HepG2 (cell line): ENCODE measurements at regions not wholly inside any gene's neighbourhood (a gene's known extent, or its start where the extent isn't known, plus 50 kb on each side); places are given as distances from the start of the nearest gene placed in this dataset.

Source experiments
- ATF1 ChIP-seq: IDR thresholded peaks from 2 replicates; pipeline ENCODE4 v1.6.1; 2016; ENCODE audit warnings: mild to moderate bottlenecking, control low read depth
- EP300 ChIP-seq, 3 experiments: sonication (generic) in 1 of 3; formaldehyde crosslinking in 1 of 3; IDR thresholded peaks; 2 replicates each; pipeline versions ENCODE4 v1.5.1 to v1.6.1; 2011 to 2020; ENCODE audit warnings: low read depth in 2 of 3, low read length in 2 of 3, borderline replicate concordance in 1 of 3, improper control_type of control experiment in 1 of 3, mild to moderate bottlenecking in 1 of 3, missing genetic modification reagents in 1 of 3, moderate library complexity in 1 of 3
- FLYWCH1 ChIP-seq: sonication (generic); formaldehyde crosslinking; IDR thresholded peaks from 2 replicates; pipeline ENCODE4 v1.8.1; 2023; ENCODE audit warnings: mild to moderate bottlenecking, missing genetic modification reagents
- GATAD2A ChIP-seq: IDR thresholded peaks from 2 replicates; pipeline ENCODE4 v1.6.1; 2016
- HOXA9 ChIP-seq: sonication (generic); formaldehyde crosslinking; IDR thresholded peaks from 2 replicates; pipeline ENCODE4 v1.8.1; 2022; ENCODE audit warnings: missing genetic modification reagents, mild to moderate bottlenecking, moderate library complexity, borderline replicate concordance
- HOXD1 ChIP-seq: sonication (generic); formaldehyde crosslinking; IDR thresholded peaks from 2 replicates; pipeline ENCODE4 v1.5.0; 2020; ENCODE audit warnings: missing genetic modification reagents
- MAFF ChIP-seq: IDR thresholded peaks from 2 replicates; pipeline ENCODE4 v1.6.1; 2011; ENCODE audit warnings: low read depth, low read length, improper control_type of control experiment
- MAFK ChIP-seq, 2 experiments: IDR thresholded peaks in 1 of 2; conservative IDR thresholded peaks in 1 of 2; 2 replicates each; pipeline ENCODE4 v1.6.1; 2011; ENCODE audit warnings: improper control_type of control experiment in 2 of 2, low read length in 2 of 2
- MED8 ChIP-seq: sonication (generic); formaldehyde crosslinking; IDR thresholded peaks from 2 replicates; pipeline ENCODE4 v1.8.1; 2023; ENCODE audit warnings: mild to moderate bottlenecking, missing genetic modification reagents; ENCODE audit not compliant: insufficient replicate concordance
- NFATC3 ChIP-seq: sonication (generic); formaldehyde crosslinking; IDR thresholded peaks from 2 replicates; pipeline ENCODE4 v1.5.1; 2020; ENCODE audit warnings: mild to moderate bottlenecking, missing genetic modification reagents
- RAD21 ChIP-seq: fragments of 450-650 bp; formaldehyde crosslinking; IDR thresholded peaks from 2 replicates; pipeline ENCODE4 v1.5.0; 2020; ENCODE audit warnings: mild to moderate bottlenecking
- SAP130 ChIP-seq: IDR thresholded peaks from 2 replicates; pipeline ENCODE4 v1.6.1; 2016; ENCODE audit warnings: low read depth
- SIN3A ChIP-seq: IDR thresholded peaks from 2 replicates; pipeline ENCODE4 v1.6.1; 2011; ENCODE audit warnings: low read depth, mild to moderate bottlenecking, control low read depth, low read length, borderline replicate concordance
- SKI ChIP-seq: fragments of 450-650 bp; IDR thresholded peaks from one replicate; pipeline ENCODE4 v1.6.1; 2018; ENCODE audit warnings: mild to moderate bottlenecking; ENCODE audit not compliant: partially characterized antibody
- SMAD3 ChIP-seq: sonication (generic); formaldehyde crosslinking; IDR thresholded peaks from 2 replicates; pipeline ENCODE4 v1.4.0; 2020; ENCODE audit warnings: missing genetic modification reagents
- TCF7 ChIP-seq: sonication (generic); IDR thresholded peaks from 2 replicates; pipeline ENCODE4 v1.6.1; 2016; ENCODE audit warnings: antibody characterized with exemption, low read depth
- ZFP37 ChIP-seq: sonication (generic); formaldehyde crosslinking; IDR thresholded peaks from 2 replicates; pipeline ENCODE4 v1.4.0; 2020; ENCODE audit warnings: missing genetic modification reagents, borderline replicate concordance
- ZFY ChIP-seq: sonication (generic); formaldehyde crosslinking; IDR thresholded peaks from 2 replicates; pipeline ENCODE4 v1.4.0; 2020; ENCODE audit warnings: missing genetic modification reagents
- ZNF382 ChIP-seq: sonication (generic); formaldehyde crosslinking; IDR thresholded peaks from 2 replicates; pipeline ENCODE4 v1.5.0; 2020; ENCODE audit warnings: missing genetic modification reagents, mild to moderate bottlenecking, borderline replicate concordance
- ZNF552 ChIP-seq: sonication (generic); formaldehyde crosslinking; IDR thresholded peaks from 2 replicates; pipeline ENCODE4 v1.9.0; 2022; ENCODE audit warnings: missing genetic modification reagents, mild to moderate bottlenecking, borderline replicate concordance
- ZNF670 ChIP-seq: sonication (generic); formaldehyde crosslinking; IDR thresholded peaks from 2 replicates; pipeline ENCODE4 v1.8.0; 2022; ENCODE audit warnings: mild to moderate bottlenecking, missing genetic modification reagents, borderline replicate concordance
- TF ChIP-seq, protein P1 (sequence below): sonication (generic); formaldehyde crosslinking; IDR thresholded peaks from 2 replicates; pipeline ENCODE4 v1.8.1; 2023; ENCODE audit warnings: mild to moderate bottlenecking, missing genetic modification reagents
- TF ChIP-seq, protein P2 (sequence below): sonication (generic); formaldehyde crosslinking; conservative IDR thresholded peaks from 2 replicates; pipeline ENCODE4 v1.4.0; 2020; ENCODE audit warnings: mild to moderate bottlenecking, missing genetic modification reagents, moderate library complexity
- TF ChIP-seq, protein P3 (sequence below): sonication (generic); formaldehyde crosslinking; IDR thresholded peaks from 2 replicates; pipeline ENCODE4 v1.4.0; 2020; ENCODE audit warnings: missing genetic modification reagents
- TF ChIP-seq, protein P4 (sequence below): sonication (generic); formaldehyde crosslinking; IDR thresholded peaks from 2 replicates; pipeline ENCODE4 v1.8.0; 2022; ENCODE audit warnings: mild to moderate bottlenecking, missing genetic modification reagents

DNA sequence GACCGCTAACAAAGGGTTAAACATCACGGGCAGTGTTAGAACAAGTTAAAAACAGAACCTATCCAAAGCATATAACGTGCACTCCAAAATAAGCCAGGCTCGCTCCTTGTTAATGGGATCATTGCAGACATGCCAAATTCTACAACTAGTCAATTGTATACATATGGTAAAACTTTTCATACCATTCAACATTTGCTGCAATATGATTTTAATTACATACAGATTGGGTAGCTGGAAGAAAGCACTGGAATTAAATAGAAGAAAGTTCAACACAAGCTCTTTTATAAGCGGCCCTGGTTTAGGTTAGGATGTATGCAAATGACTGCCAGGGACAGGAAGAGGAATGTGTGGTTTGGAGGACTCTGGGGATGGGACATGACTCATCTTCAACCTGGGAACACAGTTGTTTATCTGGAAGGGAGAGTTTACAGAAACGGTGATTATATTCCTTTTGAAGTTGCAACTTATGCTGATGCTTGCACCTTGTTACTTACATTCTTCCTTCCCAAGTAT is 62.5 kb upstream of the TIAM2 start (continued):
- TF ChIP-seq, protein P1, sequence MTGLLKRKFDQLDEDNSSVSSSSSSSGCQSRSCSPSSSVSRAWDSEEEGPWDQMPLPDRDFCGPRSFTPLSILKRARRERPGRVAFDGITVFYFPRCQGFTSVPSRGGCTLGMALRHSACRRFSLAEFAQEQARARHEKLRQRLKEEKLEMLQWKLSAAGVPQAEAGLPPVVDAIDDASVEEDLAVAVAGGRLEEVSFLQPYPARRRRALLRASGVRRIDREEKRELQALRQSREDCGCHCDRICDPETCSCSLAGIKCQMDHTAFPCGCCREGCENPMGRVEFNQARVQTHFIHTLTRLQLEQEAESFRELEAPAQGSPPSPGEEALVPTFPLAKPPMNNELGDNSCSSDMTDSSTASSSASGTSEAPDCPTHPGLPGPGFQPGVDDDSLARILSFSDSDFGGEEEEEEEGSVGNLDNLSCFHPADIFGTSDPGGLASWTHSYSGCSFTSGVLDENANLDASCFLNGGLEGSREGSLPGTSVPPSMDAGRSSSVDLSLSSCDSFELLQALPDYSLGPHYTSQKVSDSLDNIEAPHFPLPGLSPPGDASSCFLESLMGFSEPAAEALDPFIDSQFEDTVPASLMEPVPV (CRISPR knock-in tag): no peak
- TF ChIP-seq, protein P2, sequence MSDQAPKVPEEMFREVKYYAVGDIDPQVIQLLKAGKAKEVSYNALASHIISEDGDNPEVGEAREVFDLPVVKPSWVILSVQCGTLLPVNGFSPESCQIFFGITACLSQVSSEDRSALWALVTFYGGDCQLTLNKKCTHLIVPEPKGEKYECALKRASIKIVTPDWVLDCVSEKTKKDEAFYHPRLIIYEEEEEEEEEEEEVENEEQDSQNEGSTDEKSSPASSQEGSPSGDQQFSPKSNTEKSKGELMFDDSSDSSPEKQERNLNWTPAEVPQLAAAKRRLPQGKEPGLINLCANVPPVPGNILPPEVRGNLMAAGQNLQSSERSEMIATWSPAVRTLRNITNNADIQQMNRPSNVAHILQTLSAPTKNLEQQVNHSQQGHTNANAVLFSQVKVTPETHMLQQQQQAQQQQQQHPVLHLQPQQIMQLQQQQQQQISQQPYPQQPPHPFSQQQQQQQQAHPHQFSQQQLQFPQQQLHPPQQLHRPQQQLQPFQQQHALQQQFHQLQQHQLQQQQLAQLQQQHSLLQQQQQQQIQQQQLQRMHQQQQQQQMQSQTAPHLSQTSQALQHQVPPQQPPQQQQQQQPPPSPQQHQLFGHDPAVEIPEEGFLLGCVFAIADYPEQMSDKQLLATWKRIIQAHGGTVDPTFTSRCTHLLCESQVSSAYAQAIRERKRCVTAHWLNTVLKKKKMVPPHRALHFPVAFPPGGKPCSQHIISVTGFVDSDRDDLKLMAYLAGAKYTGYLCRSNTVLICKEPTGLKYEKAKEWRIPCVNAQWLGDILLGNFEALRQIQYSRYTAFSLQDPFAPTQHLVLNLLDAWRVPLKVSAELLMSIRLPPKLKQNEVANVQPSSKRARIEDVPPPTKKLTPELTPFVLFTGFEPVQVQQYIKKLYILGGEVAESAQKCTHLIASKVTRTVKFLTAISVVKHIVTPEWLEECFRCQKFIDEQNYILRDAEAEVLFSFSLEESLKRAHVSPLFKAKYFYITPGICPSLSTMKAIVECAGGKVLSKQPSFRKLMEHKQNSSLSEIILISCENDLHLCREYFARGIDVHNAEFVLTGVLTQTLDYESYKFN (CRISPR knock-in tag): no peak
- no peak for TF ChIP-seq NFATC3
- peak; percentile 58; the same call in 1 of the 2 replicates for TF ChIP-seq MAFF
- no peak for TF ChIP-seq SKI
- no peak for TF ChIP-seq ZFP37
- no peak for TF ChIP-seq FLYWCH1
- no peak for TF ChIP-seq HOXA9 (CRISPR knock-in tag)
- peak; percentile 29; the same call in 1 of the 2 replicates for TF ChIP-seq GATAD2A (CRISPR knock-in tag)
- no peak for TF ChIP-seq SIN3A
- TF ChIP-seq ATF1 (CRISPR knock-in tag): no peak
- peak; percentile 32; the same call in 1 of the 2 replicates for TF ChIP-seq SAP130 (CRISPR knock-in tag)
- no peak for TF ChIP-seq ZFY (CRISPR knock-in tag)
- no peak for TF ChIP-seq ZNF382 (CRISPR knock-in tag)
- no peak for TF ChIP-seq ZNF552
- TF ChIP-seq, protein P3, sequence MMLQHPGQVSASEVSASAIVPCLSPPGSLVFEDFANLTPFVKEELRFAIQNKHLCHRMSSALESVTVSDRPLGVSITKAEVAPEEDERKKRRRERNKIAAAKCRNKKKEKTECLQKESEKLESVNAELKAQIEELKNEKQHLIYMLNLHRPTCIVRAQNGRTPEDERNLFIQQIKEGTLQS (CRISPR knock-in tag): peak; percentile 70
- TF ChIP-seq RAD21 (CRISPR knock-in tag): no peak
- TF ChIP-seq, protein P4, sequence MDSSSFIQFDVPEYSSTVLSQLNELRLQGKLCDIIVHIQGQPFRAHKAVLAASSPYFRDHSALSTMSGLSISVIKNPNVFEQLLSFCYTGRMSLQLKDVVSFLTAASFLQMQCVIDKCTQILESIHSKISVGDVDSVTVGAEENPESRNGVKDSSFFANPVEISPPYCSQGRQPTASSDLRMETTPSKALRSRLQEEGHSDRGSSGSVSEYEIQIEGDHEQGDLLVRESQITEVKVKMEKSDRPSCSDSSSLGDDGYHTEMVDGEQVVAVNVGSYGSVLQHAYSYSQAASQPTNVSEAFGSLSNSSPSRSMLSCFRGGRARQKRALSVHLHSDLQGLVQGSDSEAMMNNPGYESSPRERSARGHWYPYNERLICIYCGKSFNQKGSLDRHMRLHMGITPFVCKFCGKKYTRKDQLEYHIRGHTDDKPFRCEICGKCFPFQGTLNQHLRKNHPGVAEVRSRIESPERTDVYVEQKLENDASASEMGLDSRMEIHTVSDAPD: no peak
- peak; percentile 38 to 71; a peak in 3 of 4 replicates for TF ChIP-seq MAFK (conservative IDR thresholded peaks at IDR 0.05 in 1 of 2, IDR thresholded peaks at IDR 0.05 in 1 of 2; ENCODE audit: low read length in 2 of 2)
- TF ChIP-seq HOXD1 (CRISPR knock-in tag): no peak
- no peak for TF ChIP-seq ZNF670 (CRISPR knock-in tag)
- no peak for TF ChIP-seq SMAD3 (CRISPR knock-in tag)
- TF ChIP-seq MED8: no peak
- TF ChIP-seq EP300 (IDR thresholded peaks at IDR 0.05; ENCODE audit: low read depth in 2 of 2, low read length in 2 of 2): peak in 1 of 2 experiments; percentile 68; a peak in 2 of 4 replicates
- TF ChIP-seq EP300 (CRISPR knock-in tag; IDR thresholded peaks at IDR 0.05; ENCODE audit: borderline replicate concordance): no peak; the same call in 1 of the 2 replicates
- peak; percentile 66; the same call in 1 of the 2 replicates for TF ChIP-seq TCF7
